A204.1 (cell line): ENCODE measurements at regions not wholly inside any gene's neighbourhood (a gene's known extent, or its start where the extent isn't known, plus 50 kb on each side); places are given as distances from the start of the nearest gene placed in this dataset.
"Not testable (repeated sequence)": the region's sequence is repeated elsewhere in the genome, so short reads cannot be mapped to it uniquely, and the experiment has no call there.

Experiments
- FAIRE-seq: peaks from 2 replicates; lab custom pipeline; 2012; peaks lifted over from hg19 to GRCh38; lab: Jason Lieb, UNC

DNA sequence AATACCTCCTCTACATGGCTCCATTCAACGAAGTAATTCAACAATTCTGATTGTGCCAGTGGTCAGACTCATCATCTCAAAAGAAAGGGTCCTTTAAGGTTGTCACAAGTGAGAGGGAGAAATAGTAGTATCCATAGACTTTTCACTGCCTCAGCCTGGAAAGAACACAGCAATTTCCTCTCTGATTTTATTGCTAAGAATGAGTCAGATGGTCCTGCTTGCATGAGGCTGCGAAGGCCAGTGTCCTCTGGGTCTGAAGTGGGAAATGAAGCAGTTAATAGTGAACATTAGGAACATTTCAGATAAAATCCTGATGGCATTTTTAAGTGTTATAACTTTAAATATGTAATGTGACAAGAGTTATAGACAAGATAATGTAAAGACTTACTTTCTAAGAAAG, 979.0 kb downstream of the EFNA5 start:
- FAIRE-seq: no peak

DNA sequence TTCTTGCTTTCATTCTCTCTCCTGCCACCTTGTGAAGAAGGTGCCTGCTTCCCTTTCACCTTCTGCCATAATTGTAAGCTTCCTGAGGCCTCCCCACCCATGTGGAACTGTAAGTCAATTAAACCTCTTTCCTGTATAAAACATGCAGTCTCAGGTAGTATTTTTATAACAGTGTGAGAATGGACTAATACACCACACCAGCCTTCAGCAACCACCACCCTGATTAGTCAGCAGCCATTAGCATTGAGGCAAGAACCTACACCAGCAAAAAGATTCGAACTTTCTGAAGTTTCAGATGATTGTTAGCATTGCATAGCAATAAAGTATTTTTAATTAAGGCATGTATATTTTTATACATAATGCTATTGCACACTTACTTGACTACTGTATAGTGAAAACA, 980.2 kb downstream of the EFNA5 start:
- FAIRE-seq: no peak

DNA sequence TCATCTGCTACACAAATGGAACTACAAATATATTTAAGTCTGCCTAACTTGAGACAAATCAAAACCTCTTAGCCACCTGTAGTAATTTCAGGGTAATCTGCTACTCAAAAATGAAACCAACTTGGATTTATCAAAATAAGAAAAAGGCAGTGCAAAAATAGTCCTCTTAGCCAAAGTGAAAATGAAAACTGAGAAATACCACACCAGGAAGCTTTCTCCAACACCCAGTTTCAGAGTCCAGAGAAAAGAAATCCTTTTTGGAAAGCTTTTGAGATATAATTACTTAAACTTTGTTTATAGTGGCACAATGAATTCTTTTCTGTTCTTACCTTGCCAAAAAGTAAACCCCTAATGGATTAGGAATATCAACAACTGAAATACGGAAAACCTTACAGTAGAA, 990.4 kb downstream of the EFNA5 start:
- no peak for FAIRE-seq

DNA sequence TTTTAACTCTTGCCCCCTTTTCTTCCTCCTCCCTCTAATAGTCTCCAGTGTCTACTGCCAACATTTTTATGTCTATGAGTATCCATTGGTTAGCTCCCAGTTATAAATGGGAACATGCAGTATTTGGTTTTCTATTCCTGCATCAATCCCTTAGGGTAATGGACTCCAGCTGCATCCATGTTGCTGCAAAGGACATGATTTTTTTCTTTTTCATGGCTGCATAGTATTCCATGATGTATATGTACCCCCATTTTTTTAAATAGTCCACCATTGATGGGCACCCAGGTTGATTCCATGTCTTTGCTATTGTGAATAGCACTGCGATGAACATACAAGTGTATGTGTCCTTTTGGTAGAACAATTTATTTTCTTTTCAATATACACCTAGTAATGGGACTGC, 993.7 kb downstream of the EFNA5 start:
- FAIRE-seq: no peak

DNA sequence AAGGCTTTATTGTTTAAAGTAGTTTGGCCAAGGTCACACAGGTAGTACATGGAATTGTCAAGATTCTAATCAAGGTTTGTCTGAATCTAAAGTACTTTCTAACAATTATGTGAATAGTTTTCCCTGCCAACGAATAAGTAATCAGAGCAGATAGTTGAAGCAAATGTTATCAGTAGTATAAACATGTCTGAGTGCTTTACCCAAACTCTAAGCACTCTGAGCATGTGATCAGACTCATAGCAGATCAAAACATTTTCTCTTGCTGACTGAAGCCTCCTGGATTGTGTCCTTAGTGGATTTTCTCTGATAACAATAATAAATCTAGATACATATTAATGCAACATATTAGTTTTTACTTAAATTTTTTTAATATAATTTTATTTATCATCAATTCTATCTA, 995.0 kb downstream of the EFNA5 start:
- FAIRE-seq: no peak

DNA sequence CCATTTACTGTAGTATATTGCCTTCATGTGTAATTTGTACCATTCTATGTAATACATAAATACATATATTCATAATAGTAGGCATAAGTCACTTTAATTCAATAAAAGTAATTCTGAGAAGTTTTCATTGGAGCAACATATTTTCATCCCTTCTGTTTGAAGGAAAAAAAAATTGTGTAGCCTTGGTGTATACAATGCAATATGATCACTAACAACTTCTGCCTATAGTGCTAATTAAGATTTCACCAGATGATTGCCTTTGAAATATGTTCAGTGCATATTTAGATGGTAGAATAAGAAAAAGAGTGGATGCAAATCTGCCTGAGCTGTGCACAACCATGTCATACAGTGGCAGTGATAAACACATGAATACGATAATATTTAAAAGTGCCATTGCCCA, 996.8 kb downstream of the EFNA5 start:
- no peak for FAIRE-seq

DNA sequence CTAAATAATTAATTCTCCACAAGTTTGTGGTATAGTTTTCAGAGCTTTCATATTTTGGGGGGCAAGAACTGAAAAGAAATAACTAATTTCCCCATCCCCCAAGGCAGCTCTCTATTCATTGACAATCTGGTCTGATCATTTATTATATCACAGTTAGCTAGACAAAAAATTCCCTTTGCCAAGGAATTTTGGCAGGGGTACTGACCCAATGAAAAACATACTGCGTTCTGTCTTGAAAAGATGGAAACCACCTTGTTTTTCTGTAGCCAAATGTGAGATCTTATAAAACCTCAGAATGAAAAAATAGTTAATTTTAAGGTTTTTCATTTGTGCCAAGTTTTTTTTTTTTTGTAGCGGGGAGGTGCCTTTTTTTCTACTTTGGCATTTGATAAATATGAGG, 1008.9 kb downstream of the EFNA5 start:
- no peak for FAIRE-seq

DNA sequence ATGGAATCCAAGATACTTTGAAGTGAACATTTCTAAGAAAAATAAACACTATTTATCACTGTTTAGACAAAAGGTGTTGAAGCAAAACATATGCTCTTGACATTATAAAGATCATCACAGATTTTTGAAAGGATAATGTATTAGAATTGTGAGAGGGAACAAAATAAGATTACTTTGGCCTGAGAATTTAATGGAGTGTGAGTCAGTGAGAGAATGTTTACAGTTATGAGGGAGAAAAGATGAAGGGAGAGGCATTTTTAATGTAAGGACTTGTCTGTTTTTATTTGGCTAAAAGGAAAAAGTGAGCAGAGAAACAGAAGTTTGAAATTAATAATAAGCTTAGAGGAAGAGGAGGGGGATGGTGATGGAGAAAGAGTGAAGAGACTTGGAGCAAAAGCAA, 1010.1 kb downstream of the EFNA5 start:
- FAIRE-seq: no peak

DNA sequence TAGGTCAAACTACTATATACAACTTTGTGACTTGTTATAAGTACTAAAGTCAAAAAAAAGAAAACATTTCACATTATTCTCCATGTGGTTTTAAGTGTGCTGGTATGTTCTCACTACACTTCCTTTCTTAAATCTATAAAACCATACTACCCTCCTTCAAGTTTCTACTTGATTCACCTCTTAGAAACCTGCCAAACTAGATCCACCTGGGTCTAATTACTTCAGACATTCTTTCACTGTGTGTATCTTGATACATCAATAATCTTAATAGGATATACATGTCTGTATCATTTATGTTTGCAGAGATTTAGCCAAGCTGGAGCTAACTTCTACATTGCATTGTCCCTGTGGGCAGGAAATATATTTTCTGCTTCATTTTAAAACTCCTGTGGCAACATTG, 1012.6 kb downstream of the EFNA5 start:
- FAIRE-seq: no peak

DNA sequence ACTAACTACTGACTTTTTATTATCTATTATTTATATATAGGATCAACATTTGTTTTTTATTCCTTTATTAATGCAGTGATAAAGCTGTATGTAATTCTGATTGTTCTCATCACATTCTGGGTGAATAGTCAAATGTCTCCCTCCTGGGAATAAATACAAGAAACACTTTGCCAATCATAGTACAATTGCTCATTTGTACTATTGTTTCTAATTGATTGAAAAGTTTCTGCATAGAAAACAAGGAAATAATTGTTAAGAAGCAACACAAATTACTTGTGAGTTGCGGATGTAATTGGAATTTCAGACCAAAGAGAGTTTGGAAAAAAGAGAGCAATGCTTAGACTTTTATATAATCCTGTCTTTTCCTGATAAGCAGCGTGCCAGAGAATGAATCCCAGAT, 1013.9 kb downstream of the EFNA5 start:
- FAIRE-seq: no peak

DNA sequence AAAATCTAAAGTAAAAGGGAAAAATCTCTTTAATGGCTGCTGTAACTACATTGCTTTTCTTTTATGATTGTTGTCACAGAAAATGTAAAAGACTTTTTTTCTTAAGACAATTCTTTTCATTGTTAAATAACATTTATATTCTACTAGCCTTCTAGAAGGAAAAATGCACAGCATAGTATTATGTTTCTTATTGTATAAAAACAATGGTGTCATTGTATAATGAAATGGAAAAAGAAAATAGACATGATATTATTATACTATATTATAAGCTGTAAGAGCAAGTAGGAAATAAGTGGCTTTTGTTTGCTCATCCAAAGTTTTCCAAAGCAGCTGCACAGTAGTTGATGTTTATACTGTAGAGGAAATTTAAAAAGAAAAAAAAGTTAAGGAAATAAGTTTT, 1021.7 kb downstream of the EFNA5 start:
- peak; percentile 37 for FAIRE-seq

DNA sequence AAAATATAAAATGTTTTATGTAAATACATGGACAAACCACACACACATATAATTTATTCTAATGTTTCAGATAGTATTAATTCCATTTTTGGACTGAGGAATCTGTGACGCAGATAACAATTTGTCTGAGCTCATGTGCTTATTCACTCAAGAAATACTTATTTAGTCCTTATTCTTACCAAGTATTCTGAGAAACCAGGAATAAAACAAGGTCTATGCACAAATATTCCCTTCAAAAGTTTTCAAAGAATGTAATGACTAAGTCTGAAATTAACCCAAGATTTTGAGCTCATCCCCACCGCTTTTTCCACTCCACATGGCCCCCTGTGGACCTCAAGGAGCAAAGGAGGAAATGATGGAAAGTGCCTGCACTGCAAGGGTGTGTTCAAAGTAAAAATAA, 1022.3 kb downstream of the EFNA5 start:
- no peak for FAIRE-seq

DNA sequence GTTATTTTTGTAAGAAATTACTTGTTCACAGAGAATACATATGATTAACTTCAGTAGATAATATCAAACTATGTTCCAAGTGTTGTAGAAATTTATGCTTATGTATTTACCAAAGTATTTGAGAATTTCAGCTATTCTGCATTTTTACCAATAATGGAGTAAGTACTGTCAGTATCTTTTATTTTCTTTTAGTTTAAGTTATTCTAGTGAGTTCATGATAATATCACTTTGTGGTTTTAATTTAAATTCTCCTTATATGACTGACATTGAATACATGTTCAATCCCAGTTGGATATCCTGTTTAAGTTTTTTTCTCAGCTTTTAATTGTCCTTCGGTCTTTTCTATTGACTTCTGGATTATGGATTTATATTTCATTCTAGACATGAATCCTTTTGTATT, 1024.6 kb downstream of the EFNA5 start:
- FAIRE-seq: no peak

DNA sequence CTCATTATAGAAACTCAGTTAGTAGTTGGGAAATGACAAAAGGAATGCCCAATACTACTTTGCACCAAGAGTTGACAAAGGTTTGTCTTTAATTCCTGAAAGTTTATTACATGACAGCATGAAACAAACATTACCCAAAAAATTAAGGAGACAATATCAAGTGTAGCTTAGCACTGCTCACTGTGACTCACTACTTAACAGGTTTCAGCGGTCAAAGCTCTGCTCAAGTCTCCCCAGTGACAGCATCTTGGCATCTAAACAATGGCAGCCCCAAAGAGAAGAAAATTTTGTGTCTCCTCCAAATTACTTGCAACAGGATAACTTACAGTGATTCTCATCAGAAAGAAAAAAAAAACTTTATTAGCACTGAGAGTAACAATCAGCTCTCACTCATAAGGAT, 1030.2 kb downstream of the EFNA5 start:
- no peak for FAIRE-seq

DNA sequence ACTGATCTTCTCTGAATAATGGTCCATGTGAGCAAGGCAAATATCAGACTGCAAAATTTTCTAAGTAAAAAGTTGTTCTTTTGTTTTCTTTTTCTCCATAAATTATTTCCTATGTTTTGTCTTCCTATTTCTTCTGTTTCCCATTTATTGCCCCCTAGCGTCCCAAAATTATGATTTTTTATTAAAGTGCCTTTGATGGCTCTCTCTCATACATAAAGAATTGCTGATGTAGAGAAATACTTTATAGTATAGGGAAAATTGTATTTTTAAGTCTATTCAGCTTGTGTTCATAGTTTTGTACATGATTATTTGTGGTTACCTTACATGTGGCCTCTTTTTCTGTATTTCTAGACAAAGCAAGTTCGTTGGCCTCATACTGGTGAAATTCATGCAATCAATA, 1031.2 kb downstream of the EFNA5 start:
- FAIRE-seq: no peak

DNA sequence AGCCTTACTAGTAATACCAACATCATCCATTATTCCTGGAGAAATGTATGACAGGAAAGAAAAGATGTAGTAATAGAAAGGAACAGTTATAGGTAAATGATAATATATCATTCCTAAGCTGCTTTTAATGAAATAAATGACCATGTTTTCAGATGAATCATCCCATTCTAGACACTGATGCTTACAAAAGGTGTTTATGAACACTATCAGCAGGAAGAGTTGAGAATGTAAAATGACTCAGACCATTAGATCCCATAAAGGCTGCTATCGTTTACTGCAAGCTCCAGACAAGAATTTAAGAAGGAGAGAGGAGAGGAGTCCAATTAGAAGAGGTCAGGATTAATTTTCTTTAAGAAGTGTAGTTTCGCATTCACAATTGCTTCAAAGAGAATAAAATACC, 1033.5 kb downstream of the EFNA5 start:
- FAIRE-seq: no peak

DNA sequence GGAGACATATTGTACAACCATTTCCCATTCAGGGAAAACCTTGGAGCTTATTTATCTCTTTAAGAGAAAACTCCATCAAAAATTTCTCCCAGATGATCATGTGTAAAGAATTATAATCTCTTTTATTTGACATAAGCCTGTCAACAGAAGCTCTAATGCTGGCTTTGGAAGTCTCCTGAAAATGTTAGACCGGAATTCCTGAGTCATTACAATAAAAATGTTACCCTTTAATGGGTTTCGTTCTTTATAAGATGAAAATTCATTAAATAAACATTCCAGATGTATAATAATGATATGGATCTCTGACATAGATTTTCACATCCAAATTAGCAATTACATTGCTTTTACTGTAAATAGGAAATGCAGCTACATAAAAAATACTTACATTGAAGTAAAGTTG, 1036.4 kb downstream of the EFNA5 start:
- no peak for FAIRE-seq

DNA sequence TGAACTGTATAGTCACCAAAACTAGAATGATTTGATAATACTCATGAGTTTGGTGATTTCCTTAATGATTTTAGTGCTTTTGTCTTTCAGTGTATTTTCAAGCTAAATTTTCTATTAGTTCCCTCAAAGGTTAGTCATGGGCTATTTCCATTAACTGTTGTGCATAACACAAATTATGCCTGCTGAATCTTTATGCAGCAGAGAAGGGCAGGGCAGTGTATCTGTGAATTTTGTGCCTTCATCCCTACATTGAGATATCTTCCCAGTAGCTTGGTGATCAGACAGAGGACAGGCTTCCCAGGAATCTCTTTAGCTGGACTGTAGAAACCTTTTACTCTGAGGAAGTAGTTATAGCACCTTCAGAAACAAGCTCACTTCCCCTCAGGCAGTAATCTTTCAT, 1036.9 kb downstream of the EFNA5 start:
- no peak for FAIRE-seq

DNA sequence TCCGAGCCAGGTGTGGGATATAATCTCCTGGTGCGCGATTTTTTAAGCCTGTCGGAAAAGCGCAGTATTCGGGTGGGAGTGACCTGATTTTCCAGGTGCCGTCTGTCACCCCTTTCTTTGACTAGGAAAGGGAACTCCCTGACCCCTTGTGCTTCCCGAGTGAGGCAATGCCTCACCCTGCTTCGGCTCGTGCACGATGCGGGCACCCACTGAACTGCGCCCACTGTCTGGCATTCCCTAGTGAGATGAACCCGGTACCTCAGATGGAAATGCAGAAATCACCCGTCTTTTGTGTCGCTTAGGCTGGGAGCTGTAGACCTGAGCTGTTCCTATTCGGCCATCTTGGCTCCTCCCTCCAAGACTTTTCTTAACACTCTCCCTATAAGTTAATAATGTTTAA, 1042.3 kb downstream of the EFNA5 start:
- not testable (repeated sequence) for FAIRE-seq

DNA sequence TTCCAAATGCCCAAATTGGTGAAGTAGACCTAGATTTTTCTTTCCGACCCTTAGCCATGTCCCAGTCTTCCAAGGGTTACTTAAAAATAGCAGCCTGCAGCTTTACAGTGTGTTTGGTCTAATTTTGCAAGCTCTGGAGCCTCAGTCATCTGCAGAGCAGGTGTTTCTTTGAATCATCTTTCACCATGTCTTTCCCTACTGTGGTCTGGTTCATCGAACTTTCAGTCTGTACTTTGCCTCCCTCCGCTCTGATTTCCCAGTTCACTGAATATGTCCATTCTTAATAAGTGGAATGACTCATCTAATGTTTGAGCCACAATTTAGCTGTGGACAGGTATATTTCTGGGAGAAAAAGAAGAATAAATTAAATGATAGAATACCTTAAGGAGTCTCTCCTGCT, 1060.7 kb downstream of the EFNA5 start:
- no peak for FAIRE-seq

DNA sequence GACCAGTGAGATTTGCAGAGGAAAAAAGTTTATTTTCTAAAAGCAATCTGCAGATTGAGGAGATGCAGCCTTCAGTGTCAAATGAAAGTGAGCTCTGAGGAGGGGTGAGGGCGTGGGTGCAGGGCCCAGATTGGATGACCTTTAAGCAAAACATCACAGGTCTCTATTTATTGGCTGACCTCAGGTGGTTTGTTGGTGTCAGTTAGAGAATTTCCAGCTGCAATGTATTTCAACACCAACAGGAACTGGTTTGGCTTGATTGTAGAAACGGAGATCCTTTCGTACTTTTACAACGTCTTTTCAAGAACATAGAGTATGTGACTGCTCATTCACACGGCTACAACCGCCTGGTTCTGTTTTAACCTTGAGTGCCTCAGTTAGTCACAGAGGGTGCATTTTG, 1069.1 kb downstream of the EFNA5 start:
- FAIRE-seq: no peak

DNA sequence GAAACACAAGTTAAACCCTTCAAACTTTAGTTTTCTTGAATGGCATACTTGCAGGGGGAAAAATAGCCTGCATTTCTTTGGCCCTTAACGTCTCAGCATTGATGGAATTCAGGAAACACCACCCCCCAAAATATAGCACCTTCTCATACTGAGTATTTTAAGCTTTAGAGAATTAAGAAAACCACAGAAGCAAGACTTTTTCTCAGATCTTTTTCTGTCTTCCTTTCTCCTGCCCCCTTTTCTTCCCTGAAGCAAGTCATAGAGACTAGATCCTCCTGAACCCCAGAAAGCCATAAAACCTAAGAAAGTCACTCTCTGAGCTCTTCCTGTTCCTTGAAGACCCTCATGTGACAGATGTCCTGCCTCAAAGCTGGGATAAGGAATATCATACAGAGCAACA, 1069.9 kb downstream of the EFNA5 start:
- no peak for FAIRE-seq

DNA sequence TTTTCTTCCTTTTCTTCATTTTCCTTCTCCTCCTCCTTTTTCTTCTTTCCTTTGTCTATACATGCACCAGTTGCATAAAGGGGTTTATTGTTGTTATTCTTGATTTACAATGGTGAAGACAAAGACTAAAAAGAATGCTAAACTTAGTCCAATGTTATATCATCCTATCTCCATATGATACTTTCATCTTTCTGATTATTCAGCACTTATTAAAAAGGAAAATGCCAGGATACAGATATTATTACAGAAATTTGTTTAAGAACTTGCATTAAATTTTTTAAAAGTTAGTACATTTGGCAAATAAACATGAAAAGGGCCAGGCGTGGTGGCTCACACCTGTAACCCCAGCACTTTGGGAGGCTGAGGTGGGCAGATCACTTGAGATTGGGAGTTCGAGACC, 1074.9 kb downstream of the EFNA5 start:
- FAIRE-seq: no peak

DNA sequence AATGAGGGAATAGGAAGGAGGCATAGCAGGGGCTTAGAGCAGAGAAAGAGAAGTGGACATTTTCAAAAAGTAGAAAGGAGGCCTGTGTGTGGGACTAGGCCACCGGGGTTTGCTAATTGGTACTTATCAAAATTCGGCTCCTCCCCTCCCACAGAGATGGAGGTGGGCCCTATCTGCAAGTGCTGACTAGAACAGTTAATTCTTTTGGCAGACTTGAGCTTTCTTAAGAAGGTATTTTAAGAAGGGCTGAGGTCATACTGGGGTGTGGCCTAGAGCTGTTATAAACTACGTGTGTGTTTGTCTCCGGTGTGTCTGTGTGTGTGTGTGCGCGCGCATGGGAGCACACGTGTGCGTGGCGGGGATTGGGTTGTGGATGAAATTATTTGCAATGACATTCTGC, 1086.5 kb downstream of the EFNA5 start:
- FAIRE-seq: no peak

DNA sequence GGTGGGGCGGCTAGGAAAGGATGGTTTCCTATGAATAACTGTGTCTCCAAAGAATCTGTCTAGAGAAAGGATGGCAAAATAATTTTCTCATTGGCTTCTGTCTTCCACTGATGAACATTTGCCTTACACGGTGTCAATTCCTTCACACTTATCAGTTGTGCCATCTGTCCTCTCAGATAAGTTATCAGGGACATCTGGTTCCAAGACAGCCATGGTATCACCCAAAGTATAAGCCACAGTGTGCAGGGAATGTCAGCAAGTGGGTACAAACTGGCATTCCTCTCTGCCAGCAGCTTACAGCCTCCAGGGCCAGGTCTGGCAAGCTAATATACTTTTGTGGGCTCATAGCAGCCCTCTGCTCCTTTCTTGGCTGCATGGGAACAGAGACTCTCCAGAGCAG, 1092.0 kb downstream of the EFNA5 start:
- FAIRE-seq: no peak

DNA sequence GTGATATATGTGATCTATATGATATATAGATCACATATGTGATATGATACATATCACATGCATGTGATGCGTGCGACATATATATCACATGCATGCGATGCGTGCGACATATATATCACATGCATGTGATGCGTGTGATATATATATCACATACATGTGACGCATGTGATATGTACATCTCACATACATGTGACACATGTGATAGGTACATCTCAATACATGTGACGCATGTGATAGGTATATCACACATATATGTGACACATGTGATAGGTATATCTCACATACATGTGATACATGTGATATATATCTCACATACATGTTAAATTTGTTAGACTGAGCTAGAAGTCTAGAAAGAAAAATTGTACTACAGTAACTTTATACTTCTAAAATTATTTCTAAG, 1095.9 kb downstream of the EFNA5 start:
- FAIRE-seq: no peak
